Mesenchymal stem cell (in vitro differentiated cells and primary cell): ENCODE measurements at regions not wholly inside any gene's neighbourhood (a gene's known extent, or its start where the extent isn't known, plus 50 kb on each side); places are given as distances from the start of the nearest gene placed in this dataset.

Source experiments
- DNase-seq: peaks from one replicate; pipeline ENCODE4 v3.0.0-alpha.2; 2013
- H2AFZ ChIP-seq: one replicate; pipeline ENCODE4 v1.6.1; 2013; ENCODE audit warnings: low read depth, mild to moderate bottlenecking, control low read depth, inconsistent platforms, low read length, moderate library complexity
- H2AK5ac ChIP-seq: 2 replicates; pipeline ENCODE4 v1.6.1; 2013; ENCODE audit warnings: low read length, moderate library complexity, mild to moderate bottlenecking, inconsistent platforms; ENCODE audit not compliant: severe bottlenecking
- H2BK120ac ChIP-seq: one replicate; pipeline ENCODE4 v1.6.1; 2013; ENCODE audit warnings: low read depth, mild to moderate bottlenecking, inconsistent platforms, low read length, moderate library complexity
- H2BK12ac ChIP-seq, 2 experiments: one replicate each; pipeline ENCODE4 v1.6.1; 2013; ENCODE audit warnings: inconsistent platforms in 2 of 2, low read length in 2 of 2, mild to moderate bottlenecking in 2 of 2, moderate library complexity in 2 of 2, control low read depth in 1 of 2
- H2BK15ac ChIP-seq: one replicate; pipeline ENCODE4 v1.6.1; 2013; ENCODE audit warnings: mild to moderate bottlenecking, low read depth, inconsistent platforms; ENCODE audit not compliant: poor library complexity, severe bottlenecking
- H2BK5ac ChIP-seq: 2 replicates; pipeline ENCODE4 v1.6.1; 2013; ENCODE audit warnings: low read depth, mild to moderate bottlenecking, low read length, control low read depth, inconsistent platforms; ENCODE audit not compliant: poor library complexity, severe bottlenecking
- H3K14ac ChIP-seq, 2 experiments: one replicate each; pipeline ENCODE4 v1.6.1; 2013; ENCODE audit warnings: inconsistent platforms in 2 of 2, low read length in 2 of 2, control low read depth in 1 of 2, mild to moderate bottlenecking in 1 of 2, moderate library complexity in 1 of 2
- H3K18ac ChIP-seq, 2 experiments: one replicate each; pipeline ENCODE4 v1.6.1; 2013; ENCODE audit warnings: inconsistent platforms in 2 of 2, low read length in 2 of 2, control low read depth in 1 of 2, low read depth in 1 of 2, mild to moderate bottlenecking in 1 of 2
- H3K23ac ChIP-seq, 2 experiments: one replicate each; pipeline ENCODE4 v1.6.1; 2013; ENCODE audit warnings: inconsistent platforms in 2 of 2, low read length in 2 of 2, mild to moderate bottlenecking in 2 of 2, moderate library complexity in 2 of 2, control low read depth in 1 of 2
- H3K27ac ChIP-seq: 2 replicates; pipeline ENCODE4 v1.5.1; 2013; ENCODE audit warnings: mild to moderate bottlenecking, moderate library complexity, low read length, control low read depth, inconsistent platforms; ENCODE audit not compliant: poor library complexity, severe bottlenecking
- H3K27me3 ChIP-seq, 2 experiments: 2 replicates each; pipeline versions ENCODE4 v1.6.1 to v1.7.0; 2013; ENCODE audit warnings: low read length in 2 of 2, mild to moderate bottlenecking in 2 of 2, moderate library complexity in 2 of 2, control low read depth in 1 of 2, inconsistent platforms in 1 of 2; ENCODE audit not compliant: control insufficient read depth in 1 of 2, insufficient read depth in 1 of 2
- H3K36me3 ChIP-seq, 2 experiments: 2 replicates each; pipeline versions ENCODE4 v1.6.1 to v1.7.0; 2013; ENCODE audit warnings: low read length in 2 of 2, control low read depth in 1 of 2, inconsistent platforms in 1 of 2, low read depth in 1 of 2, mild to moderate bottlenecking in 1 of 2; ENCODE audit not compliant: insufficient read depth in 2 of 2, control insufficient read depth in 1 of 2
- H3K4ac ChIP-seq, 2 experiments: one replicate each; pipeline ENCODE4 v1.6.1; 2013; ENCODE audit warnings: inconsistent platforms in 2 of 2, low read length in 2 of 2, mild to moderate bottlenecking in 2 of 2, moderate library complexity in 2 of 2, control low read depth in 1 of 2, low read depth in 1 of 2
- H3K4me1 ChIP-seq: 2 replicates; pipeline ENCODE4 v1.6.1; 2013; ENCODE audit warnings: low read depth, low read length, control low read depth; ENCODE audit not compliant: control insufficient read depth, insufficient read depth
- H3K4me2 ChIP-seq: 2 replicates; pipeline ENCODE4 v1.6.1; 2013; ENCODE audit warnings: low read length, mild to moderate bottlenecking, inconsistent platforms; ENCODE audit not compliant: poor library complexity, severe bottlenecking
- H3K4me3 ChIP-seq, 2 experiments: 2 replicates each; pipeline versions ENCODE4 v1.5.1 to v1.7.0; 2013; ENCODE audit warnings: low read length in 2 of 2, mild to moderate bottlenecking in 2 of 2, control low read depth in 1 of 2, low read depth in 1 of 2; ENCODE audit not compliant: insufficient read depth in 1 of 2
- H3K79me1 ChIP-seq: replicated peaks from 2 replicates; pipeline ENCODE4 v1.6.1; 2013; ENCODE audit warnings: mild to moderate bottlenecking, control low read depth, low read length, inconsistent platforms; ENCODE audit not compliant: poor library complexity, severe bottlenecking
- H3K9ac ChIP-seq: 2 replicates; pipeline ENCODE4 v1.7.0; 2013; ENCODE audit warnings: mild to moderate bottlenecking, low read length, moderate library complexity
- H3K9me3 ChIP-seq: 2 replicates; pipeline ENCODE4 v1.7.0; 2013; ENCODE audit warnings: mild to moderate bottlenecking, low read length; ENCODE audit not compliant: control insufficient read depth
- H4K8ac ChIP-seq: one replicate; pipeline ENCODE4 v1.6.1; 2013; ENCODE audit warnings: inconsistent platforms, mild to moderate bottlenecking, low read length, moderate library complexity
- H4K91ac ChIP-seq: one replicate; pipeline ENCODE4 v1.6.1; 2013; ENCODE audit warnings: mild to moderate bottlenecking, low read length, inconsistent platforms
- WGBS: methylation state at CpG from one replicate; pipeline ENCODE4 v1.1.7; 2013; ENCODE audit warnings: mixed read lengths; 5-methylcytosine and 5-hydroxymethylcytosine counted together

- Histone ChIP-seq H2BK120ac (no peak overlapping the region), H3K27ac (no peak overlapping the region), H2BK12ac (no peak overlapping the region), H3K36me3 (no peaks in the 10 kb centered on the region), H2AK5ac (no peak overlapping the region), H3K9me3 (no peaks in the 10 kb centered on the region), H3K4ac (no peak overlapping the region), H3K79me1 (no peaks in the 10 kb centered on the region), H4K91ac (no peak overlapping the region), H3K4me3 (no peak overlapping the region), H2AFZ (no peak overlapping the region), H3K23ac (no peak overlapping the region), H4K8ac (no peak overlapping the region), H2BK5ac (no peak overlapping the region), H2BK15ac (no peak overlapping the region), H3K4me2 (no peak overlapping the region), H3K9ac (no peak overlapping the region), H3K14ac (no peak overlapping the region), H3K27me3 (peaks cover 0 to 20% of the 10 kb centered on the region in 2 experiments), H3K4me1 (no peaks in the 10 kb centered on the region), H3K18ac (no peak overlapping the region)
- no peak for DNase-seq
- 84% methylated on average over 8 of the region's 8 CpGs for WGBS
Observed at GRCh38 chr11:116122697-116123472, 618.7 kb upstream of the CADM1 start.

- Histone ChIP-seq H4K8ac (no peak overlapping the region), H2BK5ac (no peak overlapping the region), H3K23ac (no peak overlapping the region), H4K91ac (no peak overlapping the region), H3K4me3 (no peak overlapping the region), H3K9me3 (no peaks in the 10 kb centered on the region), H2AFZ (no peak overlapping the region), H3K14ac (no peak overlapping the region), H3K79me1 (no peaks in the 10 kb centered on the region), H2AK5ac (no peak overlapping the region), H3K18ac (no peak overlapping the region), H2BK15ac (no peak overlapping the region), H2BK12ac (no peak overlapping the region), H3K4me2 (no peak overlapping the region), H3K27me3 (peaks cover 0 to 5% of the 10 kb centered on the region in 2 experiments), H3K36me3 (no peaks in the 10 kb centered on the region), H3K4ac (no peak overlapping the region), H2BK120ac (no peak overlapping the region), H3K4me1 (no peaks in the 10 kb centered on the region), H3K27ac (no peak overlapping the region), H3K9ac (no peak overlapping the region)
- 81% methylated on average over 10 of the region's 11 CpGs for WGBS
- no peak for DNase-seq
Observed at GRCh38 chr11:116119158-116119557, 614.9 kb upstream of the CADM1 start.

- H3K4me2 ChIP-seq = no peak overlapping the region
- H4K91ac ChIP-seq = no peak overlapping the region
- H3K4me3 ChIP-seq = no peak overlapping the region
- peaks cover 2% of the 10 kb centered on the region for H3K9me3 ChIP-seq
- no peaks in the 10 kb centered on the region for H3K36me3 ChIP-seq
- no peak overlapping the region for H2BK15ac ChIP-seq
- H2BK12ac ChIP-seq = no peak overlapping the region
- peaks cover 0 to 7% of the 10 kb centered on the region in 2 experiments for H3K27me3 ChIP-seq
- no peak overlapping the region for H2BK120ac ChIP-seq
- H3K23ac ChIP-seq = no peak overlapping the region
- no peak overlapping the region for H3K27ac ChIP-seq
- no peak overlapping the region for H3K14ac ChIP-seq
- no peak overlapping the region for H2AFZ ChIP-seq
- no peak overlapping the region for H3K18ac ChIP-seq
- WGBS = 74% methylated on average over 4 of the region's 4 CpGs
- H4K8ac ChIP-seq = no peak overlapping the region
- no peak overlapping the region for H3K4ac ChIP-seq
- H3K79me1 ChIP-seq = no peaks in the 10 kb centered on the region
- H3K9ac ChIP-seq = no peak overlapping the region
- no peak for DNase-seq
- no peaks in the 10 kb centered on the region for H3K4me1 ChIP-seq
- H2BK5ac ChIP-seq = no peak overlapping the region
- H2AK5ac ChIP-seq = no peak overlapping the region
Observed at GRCh38 chr11:116118138-116118470, 613.9 kb upstream of the CADM1 start.

- Histone ChIP-seq H4K91ac (no peak overlapping the region), H2BK15ac (no peak overlapping the region), H3K14ac (no peak overlapping the region), H3K4ac (no peak overlapping the region), H3K23ac (no peak overlapping the region), H2BK120ac (no peak overlapping the region), H3K9me3 (peaks cover 2% of the 10 kb centered on the region), H3K4me3 (no peak overlapping the region), H3K27me3 (peaks cover 0 to 8% of the 10 kb centered on the region in 2 experiments), H2AFZ (no peak overlapping the region), H3K18ac (no peak overlapping the region), H2AK5ac (no peak overlapping the region), H2BK12ac (no peak overlapping the region), H3K4me2 (no peak overlapping the region), H3K9ac (no peak overlapping the region), H3K4me1 (no peaks in the 10 kb centered on the region), H3K36me3 (no peaks in the 10 kb centered on the region), H3K27ac (no peak overlapping the region), H2BK5ac (no peak overlapping the region), H3K79me1 (no peaks in the 10 kb centered on the region), H4K8ac (no peak overlapping the region)
- DNase-seq = no peak
- WGBS = 88% methylated on average over 8 of the region's 12 CpGs
Observed at GRCh38 chr11:116117331-116118137, 613.3 kb upstream of the CADM1 start.
